PC-3 (cell line): ENCODE measurements at regions not wholly inside any gene's neighbourhood (a gene's known extent, or its start where the extent isn't known, plus 50 kb on each side); places are given as distances from the start of the nearest gene placed in this dataset.

ENCODE experiments used
- ATAC-seq: fragments of 200-7000 bp; cut with Tn5 transposase; 2 replicates; pipeline ENCODE4 v1.9.1; 2020; ENCODE audit warnings: mild to moderate bottlenecking, moderate library complexity
- BruUV-seq: library from RNA; stranded (reverse); fragments of 400-500 nt; replicated peaks from 2 replicates; lab custom pipeline; 2021; lab: Mats Ljungman, UMichigan
- CTCF ChIA-PET: fragments of 300-600 bp; sonication (Branson Sonifier 250); formaldehyde crosslinking; loops from one replicate; lab custom pipeline; 2022; ENCODE audit warnings: antibody characterized with exemption; lab: Charles Lee
- POLR2A ChIA-PET: fragments of 300-600 bp; sonication (Branson Sonifier 250); formaldehyde crosslinking; loops from one replicate; lab custom pipeline; 2022; ENCODE audit warnings: antibody characterized with exemption; ENCODE audit not compliant: unreplicated experiment; lab: Charles Lee
- DNase-seq: peaks from one replicate; pipeline ENCODE4 v3.0.0-alpha.2; 2015
- H2AFZ ChIP-seq: fragments of 300-600 bp; sonication (generic); 2 replicates; pipeline ENCODE4 v1.6.0; 2016; ENCODE audit warnings: antibody characterized with exemption, low read length
- H3F3A ChIP-seq: fragments of 300-600 bp; sonication (generic); one replicate; pipeline ENCODE4 v1.6.0; 2017; ENCODE audit warnings: antibody characterized with exemption, low read length, control low read depth, mild to moderate bottlenecking; ENCODE audit not compliant: unreplicated experiment
- H3K27ac ChIP-seq: fragments of 300-600 bp; sonication (generic); 2 replicates; pipeline ENCODE4 v1.5.1; 2016; ENCODE audit warnings: mild to moderate bottlenecking, low read length
- H3K27me3 ChIP-seq: fragments of 300-600 bp; sonication (generic); 2 replicates; pipeline ENCODE4 v1.6.1; 2016; ENCODE audit warnings: low read length, mixed read lengths
- H3K36me3 ChIP-seq: fragments of 300-600 bp; sonication (generic); 2 replicates; pipeline ENCODE4 v1.6.1; 2016; ENCODE audit warnings: low read depth, mixed run types, low read length, mixed read lengths
- H3K4me1 ChIP-seq: fragments of 300-600 bp; sonication (generic); 2 replicates; pipeline ENCODE4 v1.5.1; 2016; ENCODE audit warnings: low read length; ENCODE audit not compliant: insufficient read depth
- H3K4me2 ChIP-seq: fragments of 300-600 bp; sonication (generic); 2 replicates; pipeline ENCODE4 v1.6.0; 2016; ENCODE audit warnings: low read length
- H3K4me3 ChIP-seq: fragments of 300-600 bp; sonication (generic); 2 replicates; pipeline ENCODE4 v1.5.1; 2016; ENCODE audit warnings: mild to moderate bottlenecking, low read length, mixed read lengths
- H3K79me2 ChIP-seq: fragments of 300-600 bp; sonication (generic); 2 replicates; pipeline ENCODE4 v1.6.1; 2017; ENCODE audit warnings: low read length, mixed read lengths
- H3K9ac ChIP-seq: fragments of 300-600 bp; sonication (generic); 2 replicates; pipeline ENCODE4 v1.6.0; 2016; ENCODE audit warnings: mild to moderate bottlenecking, low read length
- H3K9me2 ChIP-seq: fragments of 300-600 bp; sonication (generic); replicated peaks from 2 replicates; pipeline ENCODE4 v1.6.1; 2016; ENCODE audit warnings: mixed run types, low read length, mixed read lengths
- H3K9me3 ChIP-seq: fragments of 300-600 bp; sonication (generic); 2 replicates; pipeline ENCODE4 v1.6.1; 2016; ENCODE audit warnings: low read length, mixed read lengths
- H4K20me1 ChIP-seq: fragments of 300-600 bp; sonication (generic); 2 replicates; pipeline ENCODE4 v1.6.1; 2016; ENCODE audit warnings: low read length, mixed read lengths
- EZH2 ChIP-seq: fragments of 300-600 bp; sonication (generic); IDR thresholded peaks from one replicate; pipeline ENCODE4 v1.6.1; 2017; ENCODE audit warnings: antibody characterized with exemption, mild to moderate bottlenecking, low read length; ENCODE audit not compliant: unreplicated experiment
- EZH2phosphoT487 ChIP-seq: fragments of 300-600 bp; sonication (generic); IDR thresholded peaks from 2 replicates; pipeline ENCODE4 v1.6.1; 2018; ENCODE audit warnings: mild to moderate bottlenecking, antibody characterized with exemption, low read length, borderline replicate concordance
- intact Hi-C: fragments of 100-400 bp; cut with micrococcal nuclease; formaldehyde crosslinking; loops from 2 replicates; pipeline ENCODE4 v1.9.0; 2023
- TF ChIP-seq, protein P1 (sequence below): fragments of 300-600 bp; sonication (generic); conservative IDR thresholded peaks from 2 replicates; pipeline ENCODE4 v1.5.1; 2017; ENCODE audit warnings: antibody characterized with exemption, low read depth, mild to moderate bottlenecking, low read length

DNA sequence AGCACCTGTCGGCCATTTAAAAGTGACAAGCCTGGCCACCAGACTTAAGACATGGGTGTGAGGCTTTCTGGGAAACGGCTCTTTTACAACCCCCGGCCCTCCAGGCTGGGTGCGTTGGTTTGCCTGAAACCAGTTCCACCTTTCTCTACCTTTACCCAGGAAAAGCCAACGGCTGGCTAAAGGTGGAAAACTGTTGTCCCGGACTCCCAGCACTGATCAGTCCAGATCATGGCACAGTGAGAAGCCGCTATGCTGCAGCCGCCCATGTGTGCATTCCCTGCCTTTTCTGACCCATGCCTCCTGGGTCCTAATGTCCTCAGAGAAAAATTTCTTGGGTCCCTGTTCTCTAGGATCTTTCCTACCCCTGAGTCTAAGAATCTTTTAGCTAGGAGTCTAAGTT lies 655.7 kb upstream of the HS3ST5 start:
- no TSS peak for BruUV-seq
- Histone ChIP-seq H3K27ac (no peak overlapping the region), H3K4me3 (no peak overlapping the region), H3K4me2 (peak overlapping the region; percentile 44; the same call in 1 of the 2 replicates), H3K4me1 (no peaks in the 10 kb centered on the region), H3K36me3 (no peaks in the 10 kb centered on the region), H3F3A (no peaks in the 10 kb centered on the region), H3K79me2 (no peaks in the 10 kb centered on the region), H2AFZ (no peak overlapping the region), H3K9me2 (no peaks in the 10 kb centered on the region), H4K20me1 (no peaks in the 10 kb centered on the region), H3K9ac (no peak overlapping the region), H3K9me3 (no peaks in the 10 kb centered on the region), H3K27me3 (no peaks in the 10 kb centered on the region)
- ChIA-PET CTCF (no interaction called here), POLR2A (no interaction called here)
- DNase-seq (no peak), ATAC-seq (no peak)
- intact Hi-C loops, result no loop called here
- TF ChIP-seq EZH2, result no peak
- no peak for TF ChIP-seq EZH2phosphoT487
- TF ChIP-seq, protein P1, sequence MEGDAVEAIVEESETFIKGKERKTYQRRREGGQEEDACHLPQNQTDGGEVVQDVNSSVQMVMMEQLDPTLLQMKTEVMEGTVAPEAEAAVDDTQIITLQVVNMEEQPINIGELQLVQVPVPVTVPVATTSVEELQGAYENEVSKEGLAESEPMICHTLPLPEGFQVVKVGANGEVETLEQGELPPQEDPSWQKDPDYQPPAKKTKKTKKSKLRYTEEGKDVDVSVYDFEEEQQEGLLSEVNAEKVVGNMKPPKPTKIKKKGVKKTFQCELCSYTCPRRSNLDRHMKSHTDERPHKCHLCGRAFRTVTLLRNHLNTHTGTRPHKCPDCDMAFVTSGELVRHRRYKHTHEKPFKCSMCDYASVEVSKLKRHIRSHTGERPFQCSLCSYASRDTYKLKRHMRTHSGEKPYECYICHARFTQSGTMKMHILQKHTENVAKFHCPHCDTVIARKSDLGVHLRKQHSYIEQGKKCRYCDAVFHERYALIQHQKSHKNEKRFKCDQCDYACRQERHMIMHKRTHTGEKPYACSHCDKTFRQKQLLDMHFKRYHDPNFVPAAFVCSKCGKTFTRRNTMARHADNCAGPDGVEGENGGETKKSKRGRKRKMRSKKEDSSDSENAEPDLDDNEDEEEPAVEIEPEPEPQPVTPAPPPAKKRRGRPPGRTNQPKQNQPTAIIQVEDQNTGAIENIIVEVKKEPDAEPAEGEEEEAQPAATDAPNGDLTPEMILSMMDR, result no peak

DNA sequence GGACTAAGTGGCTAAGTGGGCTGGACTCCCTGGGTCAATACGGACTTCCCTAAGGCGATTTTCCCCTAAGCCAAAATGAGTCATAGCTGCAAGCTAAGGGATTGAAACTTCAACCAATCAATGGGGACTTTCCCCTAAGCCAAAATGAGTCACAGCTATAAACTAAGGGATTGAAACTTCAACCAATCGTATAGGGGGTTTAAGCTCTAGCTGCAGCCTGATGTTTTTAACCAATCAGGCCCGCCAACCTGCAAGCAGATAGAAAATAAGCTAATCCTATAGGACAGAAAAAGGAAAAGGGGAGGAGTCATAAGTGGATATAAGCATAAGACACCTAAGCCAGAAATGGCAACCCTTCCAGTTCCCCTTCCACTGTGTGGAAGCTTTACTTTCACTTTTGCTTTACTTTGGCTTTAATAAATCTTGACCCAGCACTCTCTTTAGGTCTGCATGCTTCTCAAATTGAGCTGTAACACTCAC lies 655.0 kb upstream of the HS3ST5 start:
- Histone ChIP-seq H3K9me2 (no peaks in the 10 kb centered on the region), H2AFZ (no peak overlapping the region), H3K79me2 (no peaks in the 10 kb centered on the region), H3K4me1 (no peaks in the 10 kb centered on the region), H3F3A (no peaks in the 10 kb centered on the region), H3K4me2 (peak overlapping the region; percentile 44; the same call in 1 of the 2 replicates), H3K4me3 (0 out of 2 replicates have a peak overlapping the region, but pooled peaks have one; percentile 15), H4K20me1 (no peaks in the 10 kb centered on the region), H3K27me3 (no peaks in the 10 kb centered on the region), H3K9ac (no peak overlapping the region), H3K36me3 (no peaks in the 10 kb centered on the region), H3K9me3 (no peaks in the 10 kb centered on the region), H3K27ac (no peak overlapping the region)
- intact Hi-C loops, result no loop called here
- TF ChIP-seq EZH2 (no peak), EZH2phosphoT487 (no peak)
- TF ChIP-seq, protein P1, result no peak
- ChIA-PET POLR2A (no interaction called here), CTCF (no interaction called here)
- ATAC-seq, result no peak
- peak; percentile 27 for DNase-seq
- no TSS peak for BruUV-seq

DNA sequence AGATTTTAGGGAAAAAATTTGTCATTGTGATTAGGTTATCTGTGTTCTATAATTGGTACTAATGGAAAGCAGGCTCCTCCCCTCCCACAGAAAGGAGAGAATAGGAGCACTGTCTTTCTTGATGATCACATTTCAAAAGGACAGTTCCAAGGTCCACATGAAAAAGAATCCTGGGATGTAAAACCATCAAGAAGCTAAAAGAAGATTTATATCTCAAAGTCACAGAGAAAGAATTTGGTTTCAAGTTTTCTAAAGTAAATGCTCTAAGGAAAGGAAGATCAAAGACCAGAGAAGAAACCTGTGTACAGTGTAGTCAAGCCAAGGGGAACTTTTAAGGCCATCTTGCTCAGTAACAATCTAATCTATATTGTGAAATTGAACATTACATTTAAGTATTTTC lies 652.7 kb upstream of the HS3ST5 start:
- H3K4me3 ChIP-seq, result no peak overlapping the region
- no peaks in the 10 kb centered on the region for H3K4me1 ChIP-seq
- ChIA-PET POLR2A (no interaction called here), CTCF (no interaction called here)
- no peaks in the 10 kb centered on the region for H3K36me3 ChIP-seq
- no TSS peak for BruUV-seq
- H4K20me1 ChIP-seq, result no peaks in the 10 kb centered on the region
- no peaks in the 10 kb centered on the region for H3F3A ChIP-seq
- no peaks in the 10 kb centered on the region for H3K9me2 ChIP-seq
- H2AFZ ChIP-seq, result no peak overlapping the region
- no peak for ATAC-seq
- no peaks in the 10 kb centered on the region for H3K79me2 ChIP-seq
- H3K4me2 ChIP-seq, result no peak overlapping the region
- intact Hi-C loops, result no loop called here
- TF ChIP-seq EZH2, result no peak
- TF ChIP-seq, protein P1, result no peak
- no peak for TF ChIP-seq EZH2phosphoT487
- H3K27ac ChIP-seq, result no peak overlapping the region
- H3K9ac ChIP-seq, result no peak overlapping the region
- H3K9me3 ChIP-seq, result no peaks in the 10 kb centered on the region
- no peak for DNase-seq
- no peaks in the 10 kb centered on the region for H3K27me3 ChIP-seq
